ENCODE measurements at regions not wholly inside any gene's neighbourhood (a gene's known extent, or its start where the extent isn't known, plus 50 kb on each side); places are given as distances from the start of the nearest gene placed in this dataset.
A peak's percentile ranks its signal among the peaks of the same experiment; 100 is the strongest.

- DNase-seq: no peak
Measured at GRCh38 chr12:75974323-75975187, 57.0 kb downstream of the PHLDA1 start.

- no peak for DNase-seq
Measured at GRCh38 chr12:75971253-75971652, 60.3 kb downstream of the PHLDA1 start.

- DNase-seq: no peak
Measured at GRCh38 chr12:75970310-75970709, 61.3 kb downstream of the PHLDA1 start.

GRCh38 chr12:75969768-75970167, 61.8 kb downstream of the PHLDA1 start:
- DNase-seq: no peak

DNA sequence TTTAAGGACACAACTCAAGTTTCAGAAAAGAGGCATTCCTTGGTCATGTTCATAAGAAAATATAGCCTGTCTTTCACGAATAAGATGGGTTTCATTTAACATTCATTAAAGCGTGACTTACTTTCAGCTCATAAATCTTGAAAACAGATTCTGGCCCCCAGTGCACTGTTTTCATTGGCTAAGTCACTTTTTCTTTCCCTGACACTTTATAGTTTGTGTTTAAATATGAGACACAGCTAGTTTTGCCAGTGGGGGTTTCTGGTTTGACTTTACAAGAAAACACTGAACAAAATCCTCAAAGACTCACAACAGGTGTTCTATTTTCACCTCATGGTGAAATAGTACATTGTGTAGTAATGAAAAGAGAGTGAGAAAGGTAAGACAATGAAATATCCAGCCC, 65.9 kb downstream of the PHLDA1 start:
- no peak for DNase-seq

- DNase-seq: peak in 1 of 58 donors; percentile 2
Measured at GRCh38 chr12:75964150-75964549, 67.4 kb downstream of the PHLDA1 start.

DNA sequence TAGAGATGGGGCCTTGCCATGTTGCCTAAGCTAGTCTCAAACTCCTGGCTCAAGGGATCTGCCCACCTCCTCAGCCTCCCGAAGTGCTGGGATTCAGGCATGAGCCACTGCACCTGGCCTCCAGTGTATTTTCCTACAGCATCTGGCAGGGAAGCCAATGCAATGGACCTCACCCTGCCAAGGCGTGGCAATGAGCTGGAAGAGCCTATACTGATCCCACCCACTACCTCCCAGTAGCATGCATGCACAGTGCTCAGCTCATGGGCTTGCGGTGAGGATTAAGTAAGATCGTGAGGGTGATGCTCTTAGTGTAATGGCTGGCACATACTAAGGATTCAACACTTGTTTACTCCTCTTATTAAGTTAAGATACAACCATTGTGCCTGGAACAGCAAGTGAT, 69.7 kb downstream of the PHLDA1 start:
- DNase-seq: no peak

DNA sequence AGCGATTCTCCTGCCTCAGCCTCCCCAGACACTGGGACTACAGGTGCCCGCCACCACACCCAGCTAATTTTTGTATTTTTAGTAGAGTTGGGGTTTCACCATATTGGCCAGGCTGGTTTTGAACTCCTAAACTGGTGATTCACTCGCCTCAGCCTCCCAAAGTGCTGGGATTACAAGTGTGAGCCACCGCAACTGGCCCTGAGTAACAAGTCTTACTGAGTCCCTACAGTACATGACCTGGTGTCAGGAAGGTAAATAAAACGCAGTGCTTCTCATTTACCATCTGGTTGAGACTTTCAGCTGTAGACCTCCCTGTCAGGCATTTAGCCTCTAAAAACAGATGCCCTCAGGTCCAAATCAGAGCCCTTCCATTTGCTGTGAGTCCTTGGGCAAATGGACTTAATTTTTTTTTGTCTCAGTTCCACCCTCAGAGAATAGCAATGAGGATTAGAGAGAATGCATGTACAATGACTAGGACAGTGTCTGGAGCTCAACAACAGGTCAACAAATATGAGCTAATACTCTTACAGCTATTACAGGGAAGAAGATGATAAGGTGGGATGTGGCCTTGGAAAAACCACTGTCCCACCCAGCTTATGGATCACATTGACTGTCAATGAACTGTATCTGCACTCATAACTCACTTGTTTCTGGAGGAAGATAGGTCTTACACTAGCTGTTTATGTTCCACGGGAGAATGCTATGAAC, 70.5 kb downstream of the PHLDA1 start:
- DNase-seq: no peak

DNA sequence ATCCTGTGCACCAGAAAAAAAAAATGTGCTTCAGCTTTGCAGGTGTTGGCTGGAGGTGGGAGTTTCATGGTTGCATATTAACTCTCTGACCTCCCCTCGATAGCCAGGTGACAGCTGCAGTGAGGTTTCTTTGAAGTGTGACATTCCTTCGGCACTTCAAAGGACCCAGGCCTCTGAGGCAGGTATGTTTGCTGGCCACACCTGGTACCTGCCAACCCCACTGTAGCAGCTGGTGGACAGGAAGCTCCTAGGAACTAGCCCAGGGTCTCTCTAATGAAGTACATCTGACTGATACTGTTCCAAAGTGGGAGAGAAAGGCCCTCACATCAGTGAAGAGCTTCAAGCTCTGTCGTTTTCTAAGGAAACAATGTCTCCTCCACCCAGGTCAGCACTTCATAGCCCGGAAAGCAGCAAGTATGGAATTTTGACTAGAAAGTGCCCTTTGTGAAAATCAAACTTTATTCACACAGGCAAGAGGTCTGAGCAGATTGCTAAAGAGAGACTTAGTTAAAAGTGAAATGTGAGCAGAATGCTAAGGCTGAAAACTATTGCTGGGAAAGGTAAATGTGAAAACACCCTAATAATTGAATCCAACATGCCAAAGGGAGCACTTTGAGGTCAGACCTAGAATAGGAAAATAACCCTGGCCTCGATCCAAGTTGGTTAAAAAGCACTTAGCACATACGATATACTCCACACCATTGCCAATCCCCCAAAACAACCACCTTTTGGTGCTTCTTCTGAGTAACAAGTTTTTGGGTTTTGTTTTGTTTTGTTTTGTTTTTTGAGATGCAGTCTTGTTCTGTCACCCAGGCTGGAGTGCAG, 71.3 kb downstream of the PHLDA1 start:
- no peak for DNase-seq

GRCh38 chr12:75959506-75959905, 72.1 kb downstream of the PHLDA1 start:
- DNase-seq: no peak

DNA sequence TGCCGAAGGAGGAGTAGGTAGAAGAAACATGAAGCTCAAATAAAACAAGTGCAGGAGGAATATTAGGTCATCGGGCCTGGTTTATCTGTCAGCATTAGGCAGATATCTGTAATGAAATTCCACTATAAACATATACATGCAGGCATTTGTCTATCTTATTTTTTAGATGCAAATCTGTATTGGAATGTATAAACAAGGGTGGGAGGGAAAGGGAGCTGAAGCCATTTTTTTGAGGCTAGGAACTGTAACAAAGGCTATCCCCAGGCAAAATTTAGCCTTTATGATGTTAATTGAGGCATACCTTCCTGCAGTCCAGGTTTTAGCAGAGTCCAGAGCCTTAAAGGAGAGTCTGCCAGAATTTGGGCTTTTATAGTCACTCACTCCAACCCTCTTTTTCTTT, 72.5 kb downstream of the PHLDA1 start:
- no peak for DNase-seq

- no peak for DNase-seq
Measured at GRCh38 chr12:75955251-75955650, 76.3 kb downstream of the PHLDA1 start.

GRCh38 chr12:75954749-75955148, 76.8 kb downstream of the PHLDA1 start:
- DNase-seq: no peak

GRCh38 chr12:75954041-75954440, 77.5 kb downstream of the PHLDA1 start:
- no peak for DNase-seq

DNA sequence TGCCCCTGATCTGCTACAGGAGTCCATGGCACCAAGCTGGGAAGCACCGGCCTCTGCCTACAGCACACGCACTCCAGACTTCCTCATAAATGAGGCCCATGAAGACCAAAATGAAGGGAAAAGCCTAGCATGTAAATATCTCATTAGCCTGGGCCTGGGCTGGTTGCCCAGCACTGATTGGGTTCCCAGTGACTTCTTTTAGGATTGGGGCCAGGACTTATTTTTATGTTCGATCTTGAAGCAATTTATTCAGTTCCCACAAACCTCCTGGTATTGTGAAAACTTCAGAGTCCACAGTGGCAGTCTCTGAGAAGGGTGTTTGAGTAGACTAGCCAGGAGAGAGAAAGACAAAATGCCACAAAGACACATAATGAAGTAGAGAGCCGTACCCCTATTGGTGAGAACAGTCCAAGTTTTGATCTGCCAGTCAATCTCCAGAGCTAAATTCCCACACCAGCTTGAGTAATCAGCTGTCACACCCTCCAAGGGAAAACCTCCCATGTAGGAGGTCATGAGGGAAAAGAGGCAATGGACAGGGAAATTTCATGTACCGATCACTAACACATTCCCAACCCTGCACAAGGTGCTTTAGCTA, 78.2 kb downstream of the PHLDA1 start:
- peak in 35 of 58 donors; percentile 2 to 72 (median 24) for DNase-seq

- no peak for DNase-seq
Measured at GRCh38 chr12:75951399-75952278, 79.9 kb downstream of the PHLDA1 start.

DNA sequence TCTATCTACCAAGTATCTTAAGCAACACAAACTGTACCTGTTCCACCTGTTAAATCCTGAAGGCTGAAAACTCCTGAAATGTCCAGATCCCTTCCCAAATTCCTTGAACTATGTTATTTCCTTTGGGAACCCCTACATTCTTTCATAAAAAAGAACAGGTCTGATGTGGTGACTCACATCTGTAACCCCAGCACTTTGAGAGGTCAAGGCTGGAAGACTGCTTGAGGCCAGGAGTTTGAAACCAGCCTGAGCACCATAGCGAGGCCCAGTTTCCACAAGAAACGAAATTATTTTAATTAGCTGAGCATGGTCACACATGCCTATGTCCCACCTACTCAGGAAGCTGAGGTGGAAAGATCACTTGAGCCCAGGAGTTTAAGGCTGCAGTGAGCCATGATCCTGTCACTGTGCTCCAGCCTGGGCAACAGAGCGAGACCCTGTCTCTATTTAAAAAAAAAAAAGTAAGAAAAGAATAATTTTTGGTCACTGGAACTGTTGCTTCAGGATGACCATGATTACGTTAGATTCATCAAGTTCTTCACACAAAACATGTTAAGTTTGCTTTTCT, 84.3 kb downstream of the PHLDA1 start:
- DNase-seq: no peak

GRCh38 chr12:75945581-75945980, 86.0 kb downstream of the PHLDA1 start:
- DNase-seq: no peak

- no peak for DNase-seq
Measured at GRCh38 chr12:75944905-75945432, 86.6 kb downstream of the PHLDA1 start.

Measured in anterior cingulate cortex (tissue), 58 donors.